ENCODE measurements at regions not wholly inside any gene's neighbourhood (a gene's known extent, or its start where the extent isn't known, plus 50 kb on each side); places are given as distances from the start of the nearest gene placed in this dataset.

GRCh38 chr2:217695033-217695520 is 307.7 kb downstream of the TNS1 start:
- no peak for DNase-seq
- Histone ChIP-seq H3K27me3 (no peaks in the 10 kb centered on the region), H3K9me3 (no peaks in the 10 kb centered on the region), H3K36me3 (no peaks in the 10 kb centered on the region), H3K4me3 (no peak overlapping the region), H3K4me1 (peaks cover 0 to 6% of the 10 kb centered on the region in 2 donors), H3K27ac (peak overlapping the region; percentile 18 to 32)
- intact Hi-C loops (cut with DNase I; ENCODE audit: low total_unique reads), result no loop called here
- no peak for TF ChIP-seq CTCF (IDR thresholded peaks at IDR 0.05)
- TF ChIP-seq POLR2A (IDR thresholded peaks at IDR 0.05), result no peak

- peak overlapping the region in 1 of 2 donors; percentile 18 for H3K27ac ChIP-seq
Measured at GRCh38 chr2:217694291-217694690, 308.5 kb downstream of the TNS1 start.

GRCh38 chr2:217693363-217693762 is 309.4 kb downstream of the TNS1 start:
- H3K4me3 ChIP-seq, result no peak overlapping the region
- no peaks in the 10 kb centered on the region for H3K27me3 ChIP-seq
- TF ChIP-seq CTCF (IDR thresholded peaks at IDR 0.05) (no peak), POLR2A (IDR thresholded peaks at IDR 0.05) (no peak)
- intact Hi-C loops (cut with DNase I; ENCODE audit: low total_unique reads), result no loop called here
- no peaks in the 10 kb centered on the region for H3K9me3 ChIP-seq
- H3K4me1 ChIP-seq, result no peaks in the 10 kb centered on the region
- H3K36me3 ChIP-seq, result no peaks in the 10 kb centered on the region
- H3K27ac ChIP-seq, result no peak overlapping the region
- no peak for DNase-seq

More at GRCh38 chr2:217694291-217694690, 308.5 kb downstream of the TNS1 start:
- Histone ChIP-seq H3K9me3 (no peaks in the 10 kb centered on the region), H3K4me1 (peaks cover 0 to 6% of the 10 kb centered on the region in 2 donors), H3K36me3 (no peaks in the 10 kb centered on the region), H3K27me3 (no peaks in the 10 kb centered on the region), H3K4me3 (no peak overlapping the region)
- DNase-seq, result no peak
- TF ChIP-seq POLR2A (IDR thresholded peaks at IDR 0.05), result no peak
- TF ChIP-seq CTCF (IDR thresholded peaks at IDR 0.05), result no peak
- intact Hi-C loops (cut with DNase I; ENCODE audit: low total_unique reads), result no loop called here

DNA sequence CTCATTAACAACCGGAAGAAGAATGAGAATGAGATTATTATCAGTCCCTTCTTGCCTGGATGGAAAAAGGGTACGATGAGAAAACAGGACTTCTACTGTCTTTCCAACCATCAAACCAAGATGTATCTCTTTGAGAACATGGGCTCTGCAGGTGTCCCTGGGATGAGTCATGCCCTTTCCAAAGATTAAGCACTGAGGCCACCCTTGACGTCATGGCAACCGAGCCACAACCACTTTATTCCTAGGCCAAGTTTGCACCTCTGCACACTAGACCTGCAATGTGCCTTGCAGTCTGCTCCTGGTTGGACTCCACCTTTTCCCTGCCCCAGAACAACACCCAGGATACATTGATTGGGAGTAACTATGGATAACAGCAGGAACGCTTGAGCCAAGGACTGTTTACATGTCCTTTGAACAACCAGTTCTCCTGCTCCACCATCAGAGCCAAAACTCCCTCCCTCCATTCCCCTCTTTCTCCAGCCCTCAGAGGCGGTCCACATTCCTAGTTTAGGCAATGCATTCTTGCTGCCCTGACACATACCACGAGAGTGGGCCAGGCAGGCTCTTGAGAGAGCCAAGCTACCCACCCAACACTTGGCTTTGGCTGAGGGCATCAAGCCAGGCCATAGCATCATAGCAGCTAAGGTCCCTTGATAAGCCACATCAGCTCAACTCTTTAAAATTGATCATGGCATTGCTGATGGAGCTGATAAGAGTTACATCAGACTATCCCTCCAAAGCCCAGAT is 310.7 kb downstream of the TNS1 start:
- H3K27me3 ChIP-seq, result no peaks in the 10 kb centered on the region
- no peak for DNase-seq
- H3K27ac ChIP-seq, result peak overlapping the region in 1 of 2 donors; percentile 9
- H3K36me3 ChIP-seq, result no peaks in the 10 kb centered on the region
- no peaks in the 10 kb centered on the region for H3K9me3 ChIP-seq
- no peak overlapping the region for H3K4me3 ChIP-seq
- intact Hi-C loops (cut with DNase I; ENCODE audit: low total_unique reads), result no loop called here
- no peaks in the 10 kb centered on the region for H3K4me1 ChIP-seq
- no peak for TF ChIP-seq POLR2A (IDR thresholded peaks at IDR 0.05)
- no peak for TF ChIP-seq CTCF (IDR thresholded peaks at IDR 0.05)

GRCh38 chr2:217691516-217691915 is 311.3 kb downstream of the TNS1 start:
- Histone ChIP-seq H3K4me1 (no peaks in the 10 kb centered on the region), H3K9me3 (no peaks in the 10 kb centered on the region), H3K27me3 (no peaks in the 10 kb centered on the region), H3K36me3 (no peaks in the 10 kb centered on the region), H3K4me3 (no peak overlapping the region), H3K27ac (peak overlapping the region in 1 of 2 donors; percentile 9)
- intact Hi-C loops (cut with DNase I; ENCODE audit: low total_unique reads), result no loop called here
- TF ChIP-seq CTCF (IDR thresholded peaks at IDR 0.05) (no peak), POLR2A (IDR thresholded peaks at IDR 0.05) (no peak)
- no peak for DNase-seq

Data from uterus (tissue), 3 donors.